ENCODE measurements at regions not wholly inside any gene's neighbourhood (a gene's known extent, or its start where the extent isn't known, plus 50 kb on each side); places are given as distances from the start of the nearest gene placed in this dataset.

DNA sequence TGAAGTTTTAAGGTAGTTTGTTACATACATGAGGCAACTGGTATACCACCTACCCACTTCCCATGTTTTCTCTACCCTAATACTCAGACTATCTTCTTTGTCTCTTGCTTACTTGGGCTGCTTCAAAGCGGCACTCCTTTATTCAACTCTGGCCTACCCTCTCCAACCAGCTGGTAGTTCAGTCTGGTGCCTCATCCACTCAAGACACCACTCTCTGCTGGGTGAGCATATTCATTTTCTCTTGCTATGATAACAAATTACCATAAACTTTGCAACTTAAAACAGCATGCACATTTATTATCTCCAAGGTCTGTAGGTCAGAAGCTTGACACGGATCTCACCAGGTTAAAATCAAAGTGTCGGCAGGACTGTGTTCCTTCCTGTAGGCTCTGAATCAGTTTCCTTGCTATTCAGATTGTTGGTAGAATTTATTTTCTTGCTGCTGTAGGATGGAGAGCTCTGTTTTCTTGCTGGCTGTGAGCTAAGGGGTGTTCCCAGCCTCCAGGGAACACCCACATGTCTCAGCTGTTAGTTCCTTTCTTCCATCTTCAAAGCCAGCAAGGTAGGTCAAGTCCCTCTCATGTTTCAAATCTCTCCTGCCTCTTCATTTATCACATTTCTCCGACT lies 666.0 kb downstream of the DIAPH3 start:
- Histone ChIP-seq H3K27ac (no peak overlapping the region), H3K27me3 (ENCODE audit: insufficient read depth, low read depth, severe bottlenecking) (no peaks in the 10 kb centered on the region), H3K4me3 (ENCODE audit: low read depth, low read length) (no peak overlapping the region), H3K9me3 (ENCODE audit: severe bottlenecking) (no peaks in the 10 kb centered on the region), H3K36me3 (no peaks in the 10 kb centered on the region)
- TF ChIP-seq, protein P1, sequence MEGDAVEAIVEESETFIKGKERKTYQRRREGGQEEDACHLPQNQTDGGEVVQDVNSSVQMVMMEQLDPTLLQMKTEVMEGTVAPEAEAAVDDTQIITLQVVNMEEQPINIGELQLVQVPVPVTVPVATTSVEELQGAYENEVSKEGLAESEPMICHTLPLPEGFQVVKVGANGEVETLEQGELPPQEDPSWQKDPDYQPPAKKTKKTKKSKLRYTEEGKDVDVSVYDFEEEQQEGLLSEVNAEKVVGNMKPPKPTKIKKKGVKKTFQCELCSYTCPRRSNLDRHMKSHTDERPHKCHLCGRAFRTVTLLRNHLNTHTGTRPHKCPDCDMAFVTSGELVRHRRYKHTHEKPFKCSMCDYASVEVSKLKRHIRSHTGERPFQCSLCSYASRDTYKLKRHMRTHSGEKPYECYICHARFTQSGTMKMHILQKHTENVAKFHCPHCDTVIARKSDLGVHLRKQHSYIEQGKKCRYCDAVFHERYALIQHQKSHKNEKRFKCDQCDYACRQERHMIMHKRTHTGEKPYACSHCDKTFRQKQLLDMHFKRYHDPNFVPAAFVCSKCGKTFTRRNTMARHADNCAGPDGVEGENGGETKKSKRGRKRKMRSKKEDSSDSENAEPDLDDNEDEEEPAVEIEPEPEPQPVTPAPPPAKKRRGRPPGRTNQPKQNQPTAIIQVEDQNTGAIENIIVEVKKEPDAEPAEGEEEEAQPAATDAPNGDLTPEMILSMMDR (IDR thresholded peaks at IDR 0.05; ENCODE audit: low read depth, low read length) = no peak
- DNase-seq = no peak

DNA sequence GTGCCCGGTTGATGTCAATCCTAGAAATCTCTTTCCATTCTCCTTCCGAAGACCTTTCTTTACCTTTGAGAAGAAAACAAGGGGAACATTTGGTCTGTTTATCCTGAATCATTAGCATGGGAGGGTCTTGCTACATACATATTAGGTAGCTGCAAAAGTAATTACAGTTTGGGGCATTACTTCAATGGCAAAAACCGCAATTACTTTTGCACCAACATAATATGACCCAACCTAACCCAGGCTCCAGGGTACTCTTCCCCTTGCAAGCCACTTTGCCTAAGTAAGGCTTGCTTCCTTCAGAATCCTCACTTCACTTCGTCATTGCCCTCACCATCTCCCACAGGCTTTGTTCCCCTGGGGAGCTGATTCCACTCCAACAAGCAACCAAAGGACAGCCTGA lies 662.7 kb downstream of the DIAPH3 start:
- TF ChIP-seq, protein P1 (IDR thresholded peaks at IDR 0.05; ENCODE audit: low read depth, low read length) = no peak
- no peaks in the 10 kb centered on the region for H3K27me3 ChIP-seq (ENCODE audit: insufficient read depth, low read depth, severe bottlenecking)
- H3K4me3 ChIP-seq (ENCODE audit: low read depth, low read length) = no peak overlapping the region
- no peak for DNase-seq
- no peak overlapping the region for H3K27ac ChIP-seq
- H3K9me3 ChIP-seq (ENCODE audit: severe bottlenecking) = no peaks in the 10 kb centered on the region
- no peaks in the 10 kb centered on the region for H3K36me3 ChIP-seq

DNA sequence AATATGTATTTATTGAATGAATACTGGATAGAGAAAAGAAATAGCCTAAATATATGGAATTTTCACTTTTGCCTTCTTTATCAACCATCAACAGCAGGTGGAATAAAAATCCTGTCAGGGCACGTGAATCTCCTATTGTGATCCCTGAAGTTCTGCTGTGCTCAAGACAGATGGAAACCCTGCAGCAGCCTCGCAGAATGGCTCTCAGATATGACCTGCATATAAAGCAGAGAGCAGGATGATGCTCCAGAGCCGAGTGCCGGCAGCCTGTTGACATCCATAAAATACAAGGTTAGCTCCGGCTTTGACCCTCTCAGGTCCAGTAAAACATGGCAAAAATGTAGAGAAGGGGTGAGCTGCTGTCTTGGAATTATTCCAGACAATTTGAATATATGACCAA lies 659.3 kb downstream of the DIAPH3 start:
- Histone ChIP-seq H3K27ac (no peak overlapping the region), H3K36me3 (no peaks in the 10 kb centered on the region), H3K27me3 (ENCODE audit: insufficient read depth, low read depth, severe bottlenecking) (no peaks in the 10 kb centered on the region), H3K9me3 (ENCODE audit: severe bottlenecking) (no peaks in the 10 kb centered on the region), H3K4me3 (ENCODE audit: low read depth, low read length) (no peak overlapping the region)
- DNase-seq = no peak
- TF ChIP-seq, protein P1 (IDR thresholded peaks at IDR 0.05; ENCODE audit: low read depth, low read length) = no peak

DNA sequence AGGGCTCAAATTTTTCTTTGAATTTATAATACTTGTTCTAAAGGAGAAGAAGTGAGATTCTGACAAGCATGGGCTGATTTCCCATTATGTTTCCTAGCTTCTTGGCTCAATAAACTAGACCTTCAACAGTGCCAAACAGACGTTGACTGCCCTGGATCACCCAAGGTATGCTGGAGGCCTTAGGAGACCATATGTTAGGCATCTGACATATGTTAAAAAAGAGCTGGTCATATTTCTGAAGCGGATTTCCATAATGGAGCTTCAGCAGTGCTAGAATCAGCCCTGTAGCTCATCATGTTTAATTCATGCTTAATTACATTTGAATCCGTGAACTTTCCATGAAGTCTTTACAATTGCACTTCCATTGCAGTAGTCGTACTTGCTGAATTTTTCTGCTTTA lies 653.3 kb downstream of the DIAPH3 start:
- Histone ChIP-seq H3K27ac (no peak overlapping the region), H3K27me3 (ENCODE audit: insufficient read depth, low read depth, severe bottlenecking) (no peaks in the 10 kb centered on the region), H3K9me3 (ENCODE audit: severe bottlenecking) (no peaks in the 10 kb centered on the region), H3K36me3 (no peaks in the 10 kb centered on the region), H3K4me3 (ENCODE audit: low read depth, low read length) (no peak overlapping the region)
- DNase-seq = no peak
- TF ChIP-seq, protein P1 (IDR thresholded peaks at IDR 0.05; ENCODE audit: low read depth, low read length) = no peak

DNA sequence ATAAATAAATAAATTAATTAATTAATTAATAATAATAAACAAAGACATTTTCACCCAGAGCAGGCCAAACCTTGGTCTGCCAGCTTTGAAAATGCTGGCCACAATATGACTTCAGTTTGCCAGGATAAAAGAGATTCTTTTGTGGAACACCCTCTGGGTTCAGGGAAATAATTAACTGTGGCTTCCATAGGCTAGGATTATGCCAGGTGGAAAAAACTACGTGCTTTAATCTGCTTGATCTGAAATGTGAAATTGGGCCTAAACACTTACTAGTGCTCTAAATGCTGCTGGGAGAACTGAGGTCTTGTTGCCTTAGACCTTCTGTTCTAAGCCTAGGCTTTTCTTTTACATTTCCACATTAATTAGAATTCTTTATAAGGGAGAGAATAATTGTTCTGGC lies 650.0 kb downstream of the DIAPH3 start:
- Histone ChIP-seq H3K36me3 (no peaks in the 10 kb centered on the region), H3K4me3 (ENCODE audit: low read depth, low read length) (no peak overlapping the region), H3K27ac (no peak overlapping the region), H3K9me3 (ENCODE audit: severe bottlenecking) (no peaks in the 10 kb centered on the region), H3K27me3 (ENCODE audit: insufficient read depth, low read depth, severe bottlenecking) (no peaks in the 10 kb centered on the region)
- TF ChIP-seq, protein P1 (IDR thresholded peaks at IDR 0.05; ENCODE audit: low read depth, low read length) = no peak
- DNase-seq = no peak

DNA sequence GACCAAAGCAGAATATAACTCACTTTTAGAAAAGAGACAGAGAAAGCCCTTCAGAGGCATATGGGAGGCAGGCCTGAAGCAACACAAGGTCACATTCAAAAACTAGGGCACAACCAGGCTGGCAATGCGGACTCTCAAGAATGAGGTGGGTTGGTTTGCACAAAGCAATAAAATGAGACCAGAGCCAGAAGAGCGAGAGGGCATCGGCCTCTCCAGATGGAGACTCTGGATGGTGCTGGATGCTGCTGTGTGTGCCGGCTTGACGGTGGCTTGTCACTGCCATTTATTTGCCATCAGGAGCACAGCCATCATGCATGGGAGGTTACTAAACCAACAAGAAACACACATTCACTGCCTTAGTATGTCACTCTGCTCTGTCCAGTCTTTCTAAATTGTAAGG lies 649.4 kb downstream of the DIAPH3 start:
- Histone ChIP-seq H3K27ac (no peak overlapping the region), H3K27me3 (ENCODE audit: insufficient read depth, low read depth, severe bottlenecking) (no peaks in the 10 kb centered on the region), H3K9me3 (ENCODE audit: severe bottlenecking) (no peaks in the 10 kb centered on the region), H3K36me3 (no peaks in the 10 kb centered on the region), H3K4me3 (ENCODE audit: low read depth, low read length) (no peak overlapping the region)
- DNase-seq = no peak
- TF ChIP-seq, protein P1 (IDR thresholded peaks at IDR 0.05; ENCODE audit: low read depth, low read length) = no peak

All from WERI-Rb-1 (cell line).